ENCODE measurements at regions not wholly inside any gene's neighbourhood (a gene's known extent, or its start where the extent isn't known, plus 50 kb on each side); places are given as distances from the start of the nearest gene placed in this dataset.

- H3K27ac ChIP-seq (replicated peaks), result no peak overlapping the region
- no peaks in the 10 kb centered on the region for H3K27me3 ChIP-seq (ENCODE audit: insufficient read depth, poor library complexity, severe bottlenecking)
- H3K4me3 ChIP-seq (replicated peaks; ENCODE audit: insufficient read depth, low read length), result no peak overlapping the region
- TF ChIP-seq SPI1 (IDR thresholded peaks at IDR 0.05; ENCODE audit: borderline replicate concordance, low read depth) (no peak), REST (IDR thresholded peaks at IDR 0.05; ENCODE audit: insufficient replicate concordance, low read depth) (no peak), POLR2AphosphoS5 (IDR thresholded peaks at IDR 0.05; ENCODE audit: low read depth) (no peak), GABPA (IDR thresholded peaks at IDR 0.05; ENCODE audit: low read depth) (no peak)
- TF ChIP-seq, protein P1, sequence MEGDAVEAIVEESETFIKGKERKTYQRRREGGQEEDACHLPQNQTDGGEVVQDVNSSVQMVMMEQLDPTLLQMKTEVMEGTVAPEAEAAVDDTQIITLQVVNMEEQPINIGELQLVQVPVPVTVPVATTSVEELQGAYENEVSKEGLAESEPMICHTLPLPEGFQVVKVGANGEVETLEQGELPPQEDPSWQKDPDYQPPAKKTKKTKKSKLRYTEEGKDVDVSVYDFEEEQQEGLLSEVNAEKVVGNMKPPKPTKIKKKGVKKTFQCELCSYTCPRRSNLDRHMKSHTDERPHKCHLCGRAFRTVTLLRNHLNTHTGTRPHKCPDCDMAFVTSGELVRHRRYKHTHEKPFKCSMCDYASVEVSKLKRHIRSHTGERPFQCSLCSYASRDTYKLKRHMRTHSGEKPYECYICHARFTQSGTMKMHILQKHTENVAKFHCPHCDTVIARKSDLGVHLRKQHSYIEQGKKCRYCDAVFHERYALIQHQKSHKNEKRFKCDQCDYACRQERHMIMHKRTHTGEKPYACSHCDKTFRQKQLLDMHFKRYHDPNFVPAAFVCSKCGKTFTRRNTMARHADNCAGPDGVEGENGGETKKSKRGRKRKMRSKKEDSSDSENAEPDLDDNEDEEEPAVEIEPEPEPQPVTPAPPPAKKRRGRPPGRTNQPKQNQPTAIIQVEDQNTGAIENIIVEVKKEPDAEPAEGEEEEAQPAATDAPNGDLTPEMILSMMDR (IDR thresholded peaks at IDR 0.05; ENCODE audit: insufficient read depth, low read length), result no peak
- peak in 1 of 2 experiments; percentile 0 for DNase-seq (ENCODE audit: low read depth in 1 of 2, low spot score in 1 of 2)
These were observed 68.9 kb upstream of the FAM47B start for GRCh38 chrX:34873500-34874225.

GRCh38 chrX:34874763-34875162 lies 67.8 kb upstream of the FAM47B start:
- TF ChIP-seq REST (IDR thresholded peaks at IDR 0.05; ENCODE audit: insufficient replicate concordance, low read depth) (no peak), POLR2AphosphoS5 (IDR thresholded peaks at IDR 0.05; ENCODE audit: low read depth) (no peak), GABPA (IDR thresholded peaks at IDR 0.05; ENCODE audit: low read depth) (no peak), SPI1 (IDR thresholded peaks at IDR 0.05; ENCODE audit: borderline replicate concordance, low read depth) (no peak)
- TF ChIP-seq, protein P1 (IDR thresholded peaks at IDR 0.05; ENCODE audit: insufficient read depth, low read length), result no peak
- Histone ChIP-seq H3K4me3 (replicated peaks; ENCODE audit: insufficient read depth, low read length) (no peak overlapping the region), H3K27ac (replicated peaks) (no peak overlapping the region), H3K27me3 (ENCODE audit: insufficient read depth, poor library complexity, severe bottlenecking) (no peaks in the 10 kb centered on the region)
- no peak for DNase-seq (ENCODE audit: low read depth in 1 of 2, low spot score in 1 of 2)

- Histone ChIP-seq H3K27me3 (ENCODE audit: insufficient read depth, poor library complexity, severe bottlenecking) (no peaks in the 10 kb centered on the region), H3K4me3 (replicated peaks; ENCODE audit: insufficient read depth, low read length) (no peak overlapping the region), H3K27ac (replicated peaks) (no peak overlapping the region)
- TF ChIP-seq, protein P1 (IDR thresholded peaks at IDR 0.05; ENCODE audit: insufficient read depth, low read length), result no peak
- TF ChIP-seq SPI1 (IDR thresholded peaks at IDR 0.05; ENCODE audit: borderline replicate concordance, low read depth) (no peak), GABPA (IDR thresholded peaks at IDR 0.05; ENCODE audit: low read depth) (no peak), POLR2AphosphoS5 (IDR thresholded peaks at IDR 0.05; ENCODE audit: low read depth) (no peak), REST (IDR thresholded peaks at IDR 0.05; ENCODE audit: insufficient replicate concordance, low read depth) (no peak)
- DNase-seq (ENCODE audit: low read depth in 1 of 2, low spot score in 1 of 2), result no peak
These were observed 67.4 kb upstream of the FAM47B start for GRCh38 chrX:34875204-34875603.

Data from HL-60 (cell line).